BJ (cell line): ENCODE measurements at regions not wholly inside any gene's neighbourhood (a gene's known extent, or its start where the extent isn't known, plus 50 kb on each side); places are given as distances from the start of the nearest gene placed in this dataset.
"Not testable (repeated sequence)": the region's sequence is repeated elsewhere in the genome, so short reads cannot be mapped to it uniquely, and the experiment has no call there.

Source experiments
- CTCF ChIA-PET: fragments of 350-600 bp; formaldehyde crosslinking; extraction: SDS; loops from one replicate; lab custom pipeline; 2021; ENCODE audit warnings: antibody characterized with exemption, inconsistent platforms; lab: Yijun Ruan, JAX
- POLR2A ChIA-PET: fragments of 300-600 bp; sonication (Branson Sonifier 250); formaldehyde crosslinking; extraction: SDS; loops from one replicate; lab custom pipeline; 2021; ENCODE audit warnings: antibody characterized with exemption; lab: Charles Lee
- DNase-seq: peaks from one replicate; pipeline ENCODE4 v3.0.0-alpha.2; 2011; ENCODE audit warnings: low read depth
- H3K27me3 ChIP-seq: 2 replicates; pipeline ENCODE4 v1.6.0; 2011; ENCODE audit warnings: low read length; ENCODE audit not compliant: control insufficient read depth, insufficient read depth
- H3K36me3 ChIP-seq: 2 replicates; pipeline ENCODE4 v1.5.1; 2011; ENCODE audit warnings: low read length; ENCODE audit not compliant: control insufficient read depth, insufficient read depth
- H3K4me3 ChIP-seq: 2 replicates; pipeline ENCODE4 v1.5.1; 2011; ENCODE audit warnings: low read depth, mild to moderate bottlenecking, control low read depth, low read length
- TF ChIP-seq, protein P1 (sequence below): IDR thresholded peaks from 2 replicates; pipeline ENCODE4 v1.5.1; 2011; ENCODE audit warnings: low read depth, mild to moderate bottlenecking, control low read depth, inconsistent platforms, low read length, moderate library complexity; ENCODE audit not compliant: insufficient read depth

DNA sequence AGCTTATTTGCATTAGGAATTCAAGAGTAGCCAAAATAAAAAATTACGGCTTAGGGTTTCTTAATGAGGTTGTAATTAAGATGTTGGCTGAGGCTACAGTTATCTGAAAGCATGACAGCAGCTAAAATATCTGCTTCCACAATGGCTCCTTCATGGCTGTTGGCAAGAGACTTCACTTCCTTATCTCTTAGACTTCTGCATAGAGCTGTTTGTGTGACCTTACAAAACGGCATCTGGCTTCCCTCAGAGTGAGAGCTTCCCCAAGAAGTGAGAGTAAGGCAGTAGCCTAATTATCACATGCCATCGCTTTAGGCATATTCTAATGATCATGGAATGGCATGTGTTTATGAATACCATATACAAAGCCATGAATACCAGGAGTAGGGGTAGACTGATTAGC, 57.6 kb downstream of the CCDC59 start:
- H3K27me3 ChIP-seq = no peaks in the 10 kb centered on the region
- TF ChIP-seq, protein P1, sequence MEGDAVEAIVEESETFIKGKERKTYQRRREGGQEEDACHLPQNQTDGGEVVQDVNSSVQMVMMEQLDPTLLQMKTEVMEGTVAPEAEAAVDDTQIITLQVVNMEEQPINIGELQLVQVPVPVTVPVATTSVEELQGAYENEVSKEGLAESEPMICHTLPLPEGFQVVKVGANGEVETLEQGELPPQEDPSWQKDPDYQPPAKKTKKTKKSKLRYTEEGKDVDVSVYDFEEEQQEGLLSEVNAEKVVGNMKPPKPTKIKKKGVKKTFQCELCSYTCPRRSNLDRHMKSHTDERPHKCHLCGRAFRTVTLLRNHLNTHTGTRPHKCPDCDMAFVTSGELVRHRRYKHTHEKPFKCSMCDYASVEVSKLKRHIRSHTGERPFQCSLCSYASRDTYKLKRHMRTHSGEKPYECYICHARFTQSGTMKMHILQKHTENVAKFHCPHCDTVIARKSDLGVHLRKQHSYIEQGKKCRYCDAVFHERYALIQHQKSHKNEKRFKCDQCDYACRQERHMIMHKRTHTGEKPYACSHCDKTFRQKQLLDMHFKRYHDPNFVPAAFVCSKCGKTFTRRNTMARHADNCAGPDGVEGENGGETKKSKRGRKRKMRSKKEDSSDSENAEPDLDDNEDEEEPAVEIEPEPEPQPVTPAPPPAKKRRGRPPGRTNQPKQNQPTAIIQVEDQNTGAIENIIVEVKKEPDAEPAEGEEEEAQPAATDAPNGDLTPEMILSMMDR = no peak
- POLR2A ChIA-PET = no interaction called here
- H3K4me3 ChIP-seq = no peak overlapping the region
- CTCF ChIA-PET = no interaction called here
- no peaks in the 10 kb centered on the region for H3K36me3 ChIP-seq
- no peak for DNase-seq

DNA sequence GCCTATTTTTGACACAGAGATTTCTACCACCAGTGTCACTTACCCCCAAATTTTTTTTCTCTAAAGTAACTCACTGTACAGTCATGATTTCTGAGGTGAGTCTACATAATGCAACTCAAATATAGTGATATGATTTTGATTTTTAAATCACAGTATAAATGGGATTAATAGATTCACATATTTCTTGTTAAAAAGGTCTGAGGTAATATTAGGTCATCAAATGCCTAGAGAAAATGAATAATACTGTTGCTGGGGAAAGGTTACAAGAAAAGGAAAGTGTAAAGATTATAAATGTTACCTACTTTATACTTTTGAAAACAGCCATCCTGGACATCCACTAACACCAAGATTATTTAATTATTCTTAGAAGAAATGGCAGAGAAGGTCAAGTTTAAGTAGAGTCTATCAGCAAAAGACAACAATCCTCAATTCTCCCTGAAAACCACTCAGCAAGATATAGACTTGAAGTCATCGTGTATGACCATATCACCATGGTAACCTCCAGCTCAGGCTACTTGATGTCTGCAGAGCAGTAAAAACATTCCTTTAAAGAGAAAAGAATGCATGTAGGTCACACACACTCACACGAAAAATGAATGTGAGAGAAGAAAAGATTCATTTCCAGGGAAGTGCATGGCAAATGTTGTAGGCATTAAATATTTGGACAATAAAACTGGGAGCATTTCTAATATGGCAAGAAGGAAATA, 58.7 kb downstream of the CCDC59 start:
- H3K4me3 ChIP-seq = no peak overlapping the region
- no peaks in the 10 kb centered on the region for H3K27me3 ChIP-seq
- no peak for DNase-seq
- TF ChIP-seq, protein P1 = no peak
- ChIA-PET POLR2A (no interaction called here), CTCF (no interaction called here)
- no peaks in the 10 kb centered on the region for H3K36me3 ChIP-seq

DNA sequence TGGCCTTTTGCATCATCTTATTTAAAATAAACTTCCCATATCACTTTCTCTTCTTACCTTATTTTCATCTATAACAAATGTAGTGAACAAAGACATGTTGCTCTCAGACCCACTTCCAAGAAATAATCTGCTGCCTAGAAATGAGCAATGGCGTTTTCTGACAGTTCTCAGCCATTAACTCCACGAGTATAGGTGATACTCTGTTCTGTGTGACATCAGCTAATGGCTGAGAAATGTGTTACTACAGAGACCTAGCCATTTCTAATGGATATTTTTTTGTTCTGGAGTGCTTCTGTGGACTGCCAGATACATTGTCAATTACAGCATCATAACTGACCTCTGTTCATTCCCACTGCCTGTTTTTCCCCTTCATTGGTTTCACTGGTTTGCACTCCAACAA, 67.8 kb downstream of the CCDC59 start:
- H3K27me3 ChIP-seq = no peaks in the 10 kb centered on the region
- TF ChIP-seq, protein P1 = no peak
- H3K36me3 ChIP-seq = no peaks in the 10 kb centered on the region
- CTCF ChIA-PET = no interaction called here
- POLR2A ChIA-PET = no interaction called here
- H3K4me3 ChIP-seq = no peak overlapping the region
- DNase-seq = no peak

- H3K27me3 ChIP-seq, POLR2A ChIA-PET, H3K4me3 ChIP-seq, CTCF ChIA-PET, DNase-seq, H3K36me3 ChIP-seq: not testable (repeated sequence)
Measured at GRCh38 chr12:82281335-82281734, 76.9 kb downstream of the CCDC59 start.

DNA sequence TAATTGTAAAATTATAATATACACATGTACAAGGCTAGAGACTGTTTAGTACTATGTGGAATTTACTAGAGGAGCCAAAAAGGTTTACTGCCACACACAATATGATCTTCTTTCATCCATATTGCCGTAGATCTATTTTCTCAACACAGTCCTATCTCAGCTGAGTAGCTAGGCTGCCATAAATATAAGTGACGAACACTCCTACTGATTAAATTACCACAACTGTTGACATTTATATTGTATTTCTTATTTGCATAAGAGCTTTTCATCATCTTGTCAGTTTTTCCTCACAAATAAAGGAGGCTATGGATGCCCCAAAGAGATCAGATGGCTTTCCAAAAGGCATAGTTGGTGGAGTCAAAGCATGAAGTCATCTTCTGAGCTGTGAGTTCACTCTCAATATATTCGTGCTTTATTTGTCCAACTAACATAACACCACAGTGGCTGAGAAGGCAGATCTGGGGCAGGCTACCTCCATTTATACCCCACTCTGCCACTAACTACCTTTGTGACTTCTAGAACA, 78.6 kb downstream of the CCDC59 start:
- no peak for DNase-seq
- Histone ChIP-seq H3K27me3 (no peaks in the 10 kb centered on the region), H3K36me3 (no peaks in the 10 kb centered on the region), H3K4me3 (no peak overlapping the region)
- ChIA-PET CTCF (no interaction called here), POLR2A (no interaction called here)
- TF ChIP-seq, protein P1 = no peak

DNA sequence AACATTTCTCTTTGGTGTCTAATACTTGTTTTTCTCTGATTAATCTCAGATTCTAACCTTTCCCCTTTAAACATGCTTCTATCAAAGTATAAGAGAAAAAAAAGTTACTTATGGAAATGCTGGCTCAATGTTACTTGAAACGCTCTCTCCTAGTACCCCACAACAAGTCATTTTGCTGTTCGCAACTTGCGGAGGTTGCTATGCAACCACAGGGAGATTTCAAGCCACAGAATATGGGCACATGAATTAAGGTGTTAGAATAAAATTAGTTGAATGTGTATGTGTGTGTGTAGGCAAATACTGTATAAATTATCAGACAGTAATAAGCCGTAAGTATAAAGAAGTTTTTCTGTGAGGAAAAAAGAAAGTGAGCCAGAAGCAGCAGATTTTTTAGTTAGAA, 80.6 kb downstream of the CCDC59 start:
- Histone ChIP-seq H3K4me3 (no peak overlapping the region), H3K27me3 (no peaks in the 10 kb centered on the region), H3K36me3 (no peaks in the 10 kb centered on the region)
- DNase-seq = no peak
- POLR2A ChIA-PET = no interaction called here
- TF ChIP-seq, protein P1 = no peak
- CTCF ChIA-PET = no interaction called here
